GM23248 (cell line): ENCODE measurements at regions not wholly inside any gene's neighbourhood (a gene's known extent, or its start where the extent isn't known, plus 50 kb on each side); places are given as distances from the start of the nearest gene placed in this dataset.

Experiments used
- EZH2 ChIP-seq: fragments of 200-600 bp; sonication (generic); IDR thresholded peaks from 2 replicates; pipeline ENCODE4 v1.6.1; 2018; ENCODE audit warnings: antibody characterized with exemption, mild to moderate bottlenecking; ENCODE audit not compliant: insufficient read depth, poor library complexity, severe bottlenecking
- EZH2phosphoT487 ChIP-seq: fragments of 200-600 bp; sonication (generic); IDR thresholded peaks from 2 replicates; pipeline ENCODE4 v1.6.1; 2018; ENCODE audit warnings: antibody characterized with exemption, moderate library complexity, mild to moderate bottlenecking, low read depth; ENCODE audit not compliant: insufficient read depth

GRCh38 chr17:65467156-65467555, 94.3 kb downstream of the AXIN2 start:
- TF ChIP-seq EZH2phosphoT487 (no peak), EZH2 (no peak)
